WTC11 (cell line): ENCODE measurements at regions not wholly inside any gene's neighbourhood (a gene's known extent, or its start where the extent isn't known, plus 50 kb on each side); places are given as distances from the start of the nearest gene placed in this dataset.

Experiments used
- ATAC-seq: fragments of 200-7000 bp; cut with Tn5 transposase; 2 replicates; pipeline ENCODE4 v1.10.0; 2021; ENCODE audit warnings: mild to moderate bottlenecking, moderate library complexity
- CTCF ChIA-PET: fragments of 300-600 bp; sonication (Branson Sonifier 250); formaldehyde crosslinking; loops from one replicate; lab custom pipeline; 2021; ENCODE audit warnings: antibody characterized with exemption; lab: Charles Lee
- POLR2A ChIA-PET: fragments of 350-600 bp; sonication (Branson Sonifier 250); formaldehyde crosslinking; loops from one replicate; lab custom pipeline; 2021; ENCODE audit warnings: antibody characterized with exemption; lab: Charles Lee
- DNase-seq: peaks from one replicate; pipeline ENCODE4 v3.0.0; 2021; ENCODE audit warnings: low spot score
- H3K27ac Mint-ChIP-seq: 2 replicates; pipeline ENCODE4 v1.8.0; 2021; ENCODE audit warnings: mixed read lengths
- H3K27me3 Mint-ChIP-seq: 2 replicates; pipeline ENCODE4 v1.8.0; 2021; ENCODE audit warnings: low read depth, mild to moderate bottlenecking, moderate library complexity, mixed read lengths
- H3K36me3 Mint-ChIP-seq: 2 replicates; pipeline ENCODE4 v1.8.0; 2021; ENCODE audit warnings: mixed read lengths
- H3K4me1 Mint-ChIP-seq: 2 replicates; pipeline ENCODE4 v1.8.0; 2022; ENCODE audit warnings: mixed read lengths
- H3K4me3 Mint-ChIP-seq: 2 replicates; pipeline ENCODE4 v1.8.0; 2021; ENCODE audit warnings: mild to moderate bottlenecking, moderate library complexity, mixed read lengths
- H3K9me3 Mint-ChIP-seq: 2 replicates; pipeline ENCODE4 v1.8.0; 2021; ENCODE audit warnings: mixed read lengths
- E2F5 ChIP-seq: sonication (generic); formaldehyde crosslinking; IDR thresholded peaks from 2 replicates; pipeline ENCODE4 v1.8.1; 2022; ENCODE audit warnings: mild to moderate bottlenecking, moderate library complexity, missing genetic modification reagents
- FOXK1 ChIP-seq: sonication (generic); formaldehyde crosslinking; IDR thresholded peaks from 2 replicates; pipeline ENCODE4 v1.8.0; 2022; ENCODE audit warnings: mild to moderate bottlenecking, moderate library complexity, missing genetic modification reagents
- HMGA2 ChIP-seq: fragments of 250-450 bp; sonication (Bioruptor Pico); IDR thresholded peaks from 2 replicates; pipeline ENCODE4 v1.4.0; 2021; ENCODE audit warnings: mild to moderate bottlenecking, moderate library complexity
- RELA ChIP-seq: sonication (generic); formaldehyde crosslinking; IDR thresholded peaks from 2 replicates; pipeline ENCODE4 v1.8.1; 2022; ENCODE audit warnings: missing genetic modification reagents, mild to moderate bottlenecking, borderline replicate concordance
- SP1 ChIP-seq: sonication (generic); formaldehyde crosslinking; conservative IDR thresholded peaks from 2 replicates; pipeline ENCODE4 v1.8.1; 2022; ENCODE audit warnings: missing genetic modification reagents
- TEAD1 ChIP-seq: sonication (generic); formaldehyde crosslinking; IDR thresholded peaks from 2 replicates; pipeline ENCODE4 v1.8.0; 2022; ENCODE audit warnings: mild to moderate bottlenecking, missing genetic modification reagents
- ZNF263 ChIP-seq: sonication (generic); formaldehyde crosslinking; IDR thresholded peaks from 2 replicates; pipeline ENCODE4 v1.8.1; 2022; ENCODE audit warnings: low read depth, mild to moderate bottlenecking, moderate library complexity, missing genetic modification reagents
- ZNF396 ChIP-seq: fragments of 250-450 bp; sonication (Bioruptor Pico); IDR thresholded peaks from 2 replicates; pipeline ENCODE4 v1.8.0; 2021; ENCODE audit warnings: mild to moderate bottlenecking, moderate library complexity, borderline replicate concordance
- ZNF512 ChIP-seq: sonication (generic); formaldehyde crosslinking; IDR thresholded peaks from 2 replicates; pipeline ENCODE4 v1.8.1; 2022; ENCODE audit warnings: missing genetic modification reagents, borderline replicate concordance
- TF ChIP-seq, protein P1 (sequence below): fragments of 250-450 bp; sonication (Bioruptor Pico); IDR thresholded peaks from 2 replicates; pipeline ENCODE4 v1.9.0; 2021; ENCODE audit warnings: mild to moderate bottlenecking, borderline replicate concordance
- TF ChIP-seq, protein P2 (sequence below): fragments of 250-450 bp; sonication (Bioruptor Pico); IDR thresholded peaks from 2 replicates; pipeline ENCODE4 v1.9.0; 2021; ENCODE audit warnings: mild to moderate bottlenecking
- TF ChIP-seq, protein P3 (sequence below): sonication (generic); formaldehyde crosslinking; IDR thresholded peaks from 2 replicates; pipeline ENCODE4 v1.8.0; 2023; ENCODE audit warnings: mild to moderate bottlenecking, missing genetic modification reagents

DNA sequence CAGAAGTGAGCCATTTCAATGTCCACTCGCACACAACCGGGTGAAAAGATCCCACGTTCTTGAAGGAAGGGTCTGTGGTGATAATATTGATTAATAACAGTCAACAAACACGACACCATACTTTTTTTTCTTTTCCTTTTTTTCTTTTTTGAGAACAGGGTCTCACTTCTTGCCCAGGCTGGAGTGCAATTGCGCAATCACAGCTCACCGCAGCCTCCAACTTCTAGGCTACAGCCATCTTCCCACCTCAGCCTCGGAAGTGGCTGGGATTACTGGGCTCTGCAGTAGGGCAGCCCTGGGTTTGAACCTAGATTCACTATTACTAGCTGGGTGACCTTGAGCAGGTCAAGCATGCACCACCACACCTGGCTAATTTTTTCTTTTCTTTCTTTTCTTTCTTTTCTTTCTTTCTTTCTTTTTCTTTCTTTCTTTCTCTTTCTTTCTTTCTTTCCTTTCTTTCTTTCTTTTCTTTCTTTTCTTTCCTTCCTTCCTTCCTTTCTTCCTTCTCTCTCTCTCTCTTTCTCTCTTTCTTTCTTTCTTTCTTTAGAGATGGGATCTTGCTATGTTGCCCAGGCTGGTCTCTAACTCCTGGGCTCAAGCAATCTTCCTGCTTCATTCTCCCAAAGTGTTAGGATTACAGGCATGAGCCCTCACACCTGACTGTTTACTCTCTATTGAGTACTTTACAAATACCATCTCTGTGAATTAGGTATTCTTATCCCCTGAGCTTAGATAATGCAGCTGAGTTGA lies 123.9 kb downstream of the SNX5 start (continued):
- TF ChIP-seq, protein P1, sequence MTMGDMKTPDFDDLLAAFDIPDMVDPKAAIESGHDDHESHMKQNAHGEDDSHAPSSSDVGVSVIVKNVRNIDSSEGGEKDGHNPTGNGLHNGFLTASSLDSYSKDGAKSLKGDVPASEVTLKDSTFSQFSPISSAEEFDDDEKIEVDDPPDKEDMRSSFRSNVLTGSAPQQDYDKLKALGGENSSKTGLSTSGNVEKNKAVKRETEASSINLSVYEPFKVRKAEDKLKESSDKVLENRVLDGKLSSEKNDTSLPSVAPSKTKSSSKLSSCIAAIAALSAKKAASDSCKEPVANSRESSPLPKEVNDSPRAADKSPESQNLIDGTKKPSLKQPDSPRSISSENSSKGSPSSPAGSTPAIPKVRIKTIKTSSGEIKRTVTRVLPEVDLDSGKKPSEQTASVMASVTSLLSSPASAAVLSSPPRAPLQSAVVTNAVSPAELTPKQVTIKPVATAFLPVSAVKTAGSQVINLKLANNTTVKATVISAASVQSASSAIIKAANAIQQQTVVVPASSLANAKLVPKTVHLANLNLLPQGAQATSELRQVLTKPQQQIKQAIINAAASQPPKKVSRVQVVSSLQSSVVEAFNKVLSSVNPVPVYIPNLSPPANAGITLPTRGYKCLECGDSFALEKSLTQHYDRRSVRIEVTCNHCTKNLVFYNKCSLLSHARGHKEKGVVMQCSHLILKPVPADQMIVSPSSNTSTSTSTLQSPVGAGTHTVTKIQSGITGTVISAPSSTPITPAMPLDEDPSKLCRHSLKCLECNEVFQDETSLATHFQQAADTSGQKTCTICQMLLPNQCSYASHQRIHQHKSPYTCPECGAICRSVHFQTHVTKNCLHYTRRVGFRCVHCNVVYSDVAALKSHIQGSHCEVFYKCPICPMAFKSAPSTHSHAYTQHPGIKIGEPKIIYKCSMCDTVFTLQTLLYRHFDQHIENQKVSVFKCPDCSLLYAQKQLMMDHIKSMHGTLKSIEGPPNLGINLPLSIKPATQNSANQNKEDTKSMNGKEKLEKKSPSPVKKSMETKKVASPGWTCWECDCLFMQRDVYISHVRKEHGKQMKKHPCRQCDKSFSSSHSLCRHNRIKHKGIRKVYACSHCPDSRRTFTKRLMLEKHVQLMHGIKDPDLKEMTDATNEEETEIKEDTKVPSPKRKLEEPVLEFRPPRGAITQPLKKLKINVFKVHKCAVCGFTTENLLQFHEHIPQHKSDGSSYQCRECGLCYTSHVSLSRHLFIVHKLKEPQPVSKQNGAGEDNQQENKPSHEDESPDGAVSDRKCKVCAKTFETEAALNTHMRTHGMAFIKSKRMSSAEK (CRISPR knock-in tag) = no peak
- TF ChIP-seq RELA (CRISPR knock-in tag) (no peak), ZNF512 (CRISPR knock-in tag) (0 out of 2 replicates have a peak, but pooled peaks have one; percentile 74), TEAD1 (CRISPR knock-in tag) (no peak), SP1 (no peak), HMGA2 (CRISPR knock-in tag) (no peak)
- TF ChIP-seq, all 79 proteins: peak for 2

- ChIA-PET CTCF (no interaction called here), POLR2A (no interaction called here)
- peaks cover 4% of the 10 kb centered on the region; the same call in 1 of the 2 replicates for H3K4me1 Mint-ChIP-seq
- H3K27ac Mint-ChIP-seq = no peak overlapping the region
- DNase-seq (no peak), ATAC-seq (no peak)
- no peak overlapping the region for H3K4me3 Mint-ChIP-seq
- TF ChIP-seq, protein P2, sequence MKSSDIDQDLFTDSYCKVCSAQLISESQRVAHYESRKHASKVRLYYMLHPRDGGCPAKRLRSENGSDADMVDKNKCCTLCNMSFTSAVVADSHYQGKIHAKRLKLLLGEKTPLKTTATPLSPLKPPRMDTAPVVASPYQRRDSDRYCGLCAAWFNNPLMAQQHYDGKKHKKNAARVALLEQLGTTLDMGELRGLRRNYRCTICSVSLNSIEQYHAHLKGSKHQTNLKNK (CRISPR knock-in tag) = no peak
- no peak for TF ChIP-seq ZNF263 (CRISPR knock-in tag)
- TF ChIP-seq, protein P3, sequence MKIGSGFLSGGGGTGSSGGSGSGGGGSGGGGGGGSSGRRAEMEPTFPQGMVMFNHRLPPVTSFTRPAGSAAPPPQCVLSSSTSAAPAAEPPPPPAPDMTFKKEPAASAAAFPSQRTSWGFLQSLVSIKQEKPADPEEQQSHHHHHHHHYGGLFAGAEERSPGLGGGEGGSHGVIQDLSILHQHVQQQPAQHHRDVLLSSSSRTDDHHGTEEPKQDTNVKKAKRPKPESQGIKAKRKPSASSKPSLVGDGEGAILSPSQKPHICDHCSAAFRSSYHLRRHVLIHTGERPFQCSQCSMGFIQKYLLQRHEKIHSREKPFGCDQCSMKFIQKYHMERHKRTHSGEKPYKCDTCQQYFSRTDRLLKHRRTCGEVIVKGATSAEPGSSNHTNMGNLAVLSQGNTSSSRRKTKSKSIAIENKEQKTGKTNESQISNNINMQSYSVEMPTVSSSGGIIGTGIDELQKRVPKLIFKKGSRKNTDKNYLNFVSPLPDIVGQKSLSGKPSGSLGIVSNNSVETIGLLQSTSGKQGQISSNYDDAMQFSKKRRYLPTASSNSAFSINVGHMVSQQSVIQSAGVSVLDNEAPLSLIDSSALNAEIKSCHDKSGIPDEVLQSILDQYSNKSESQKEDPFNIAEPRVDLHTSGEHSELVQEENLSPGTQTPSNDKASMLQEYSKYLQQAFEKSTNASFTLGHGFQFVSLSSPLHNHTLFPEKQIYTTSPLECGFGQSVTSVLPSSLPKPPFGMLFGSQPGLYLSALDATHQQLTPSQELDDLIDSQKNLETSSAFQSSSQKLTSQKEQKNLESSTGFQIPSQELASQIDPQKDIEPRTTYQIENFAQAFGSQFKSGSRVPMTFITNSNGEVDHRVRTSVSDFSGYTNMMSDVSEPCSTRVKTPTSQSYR (CRISPR knock-in tag) = no peak
- no peak for TF ChIP-seq E2F5 (CRISPR knock-in tag)
- no peak for TF ChIP-seq ZNF396 (CRISPR knock-in tag)
- no peak for TF ChIP-seq FOXK1 (CRISPR knock-in tag)
- peaks cover 17% of the 10 kb centered on the region for H3K9me3 Mint-ChIP-seq
- no peaks in the 10 kb centered on the region; the same call in 1 of the 2 replicates for H3K27me3 Mint-ChIP-seq
- 0 out of 2 replicates have a peak, but pooled peaks cover 3% of the 10 kb centered on the region for H3K36me3 Mint-ChIP-seq
These were observed 124.5 kb downstream of the SNX5 start for GRCh38 chr20:17844133-17844429.
